GM12874 (cell line): ENCODE measurements at regions not wholly inside any gene's neighbourhood (a gene's known extent, or its start where the extent isn't known, plus 50 kb on each side); places are given as distances from the start of the nearest gene placed in this dataset.

Source experiments
- TF ChIP-seq, protein P1 (sequence below): IDR thresholded peaks from 2 replicates; pipeline ENCODE4 v1.5.1; 2011; ENCODE audit warnings: low read depth, mild to moderate bottlenecking, control low read depth, low read length, moderate library complexity; ENCODE audit not compliant: insufficient read depth

DNA sequence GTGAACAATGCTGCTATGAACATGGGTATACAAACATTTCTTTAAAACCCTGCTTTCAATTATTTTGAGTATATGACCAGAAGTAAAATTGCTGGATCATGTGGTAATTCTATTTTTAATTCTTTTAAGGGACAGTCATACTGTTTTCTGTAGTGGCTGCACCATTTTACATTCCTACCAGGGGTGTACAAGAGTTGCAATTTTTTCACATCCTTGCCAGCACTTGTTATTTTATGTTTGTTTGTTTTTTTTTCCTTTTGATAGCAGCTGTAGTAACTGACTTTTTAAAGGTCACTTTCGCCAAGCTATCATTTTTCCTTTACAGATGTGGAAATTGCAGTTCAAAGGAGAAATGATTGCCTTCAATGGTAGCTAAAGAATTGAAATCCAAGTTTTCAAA, 99.5 kb downstream of the GPR85 start:
- TF ChIP-seq, protein P1, sequence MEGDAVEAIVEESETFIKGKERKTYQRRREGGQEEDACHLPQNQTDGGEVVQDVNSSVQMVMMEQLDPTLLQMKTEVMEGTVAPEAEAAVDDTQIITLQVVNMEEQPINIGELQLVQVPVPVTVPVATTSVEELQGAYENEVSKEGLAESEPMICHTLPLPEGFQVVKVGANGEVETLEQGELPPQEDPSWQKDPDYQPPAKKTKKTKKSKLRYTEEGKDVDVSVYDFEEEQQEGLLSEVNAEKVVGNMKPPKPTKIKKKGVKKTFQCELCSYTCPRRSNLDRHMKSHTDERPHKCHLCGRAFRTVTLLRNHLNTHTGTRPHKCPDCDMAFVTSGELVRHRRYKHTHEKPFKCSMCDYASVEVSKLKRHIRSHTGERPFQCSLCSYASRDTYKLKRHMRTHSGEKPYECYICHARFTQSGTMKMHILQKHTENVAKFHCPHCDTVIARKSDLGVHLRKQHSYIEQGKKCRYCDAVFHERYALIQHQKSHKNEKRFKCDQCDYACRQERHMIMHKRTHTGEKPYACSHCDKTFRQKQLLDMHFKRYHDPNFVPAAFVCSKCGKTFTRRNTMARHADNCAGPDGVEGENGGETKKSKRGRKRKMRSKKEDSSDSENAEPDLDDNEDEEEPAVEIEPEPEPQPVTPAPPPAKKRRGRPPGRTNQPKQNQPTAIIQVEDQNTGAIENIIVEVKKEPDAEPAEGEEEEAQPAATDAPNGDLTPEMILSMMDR = no peak

DNA sequence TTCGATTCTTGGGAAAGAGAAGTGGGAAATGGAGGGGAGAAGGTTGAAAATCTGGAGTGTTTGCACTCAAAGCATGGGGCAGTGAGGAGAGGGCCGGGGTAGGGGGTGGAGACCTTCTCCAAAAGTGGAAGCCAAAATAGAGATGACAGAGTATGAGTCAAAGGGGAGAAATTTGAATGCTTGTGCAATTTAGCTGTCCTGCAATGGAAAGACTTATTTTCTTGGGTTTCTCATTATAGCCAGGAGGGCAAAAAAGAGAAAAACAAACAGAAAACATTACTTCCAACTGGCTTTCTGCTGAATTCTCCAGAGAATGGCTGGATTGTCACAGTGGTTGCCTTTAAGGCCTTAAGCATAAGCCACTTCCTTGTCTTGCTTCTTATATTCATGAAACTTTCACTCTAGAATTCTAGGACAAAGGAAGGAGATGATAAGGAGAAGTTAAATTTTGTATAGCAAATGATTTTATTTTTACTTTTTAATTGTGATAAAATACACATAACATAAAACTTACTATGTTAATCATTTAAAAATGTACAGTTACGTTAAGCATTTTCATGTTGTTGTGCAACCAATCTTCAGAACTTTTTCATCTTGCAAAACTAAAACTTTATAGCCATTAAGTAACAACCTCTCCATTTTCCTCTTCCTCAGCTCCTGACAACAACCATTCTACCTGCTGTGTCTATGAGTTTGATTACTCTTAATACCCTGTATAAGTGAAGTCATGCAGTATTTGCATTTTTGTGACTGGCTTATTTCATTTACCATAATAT, 100.2 kb downstream of the GPR85 start:
- TF ChIP-seq, protein P1 = no peak

DNA sequence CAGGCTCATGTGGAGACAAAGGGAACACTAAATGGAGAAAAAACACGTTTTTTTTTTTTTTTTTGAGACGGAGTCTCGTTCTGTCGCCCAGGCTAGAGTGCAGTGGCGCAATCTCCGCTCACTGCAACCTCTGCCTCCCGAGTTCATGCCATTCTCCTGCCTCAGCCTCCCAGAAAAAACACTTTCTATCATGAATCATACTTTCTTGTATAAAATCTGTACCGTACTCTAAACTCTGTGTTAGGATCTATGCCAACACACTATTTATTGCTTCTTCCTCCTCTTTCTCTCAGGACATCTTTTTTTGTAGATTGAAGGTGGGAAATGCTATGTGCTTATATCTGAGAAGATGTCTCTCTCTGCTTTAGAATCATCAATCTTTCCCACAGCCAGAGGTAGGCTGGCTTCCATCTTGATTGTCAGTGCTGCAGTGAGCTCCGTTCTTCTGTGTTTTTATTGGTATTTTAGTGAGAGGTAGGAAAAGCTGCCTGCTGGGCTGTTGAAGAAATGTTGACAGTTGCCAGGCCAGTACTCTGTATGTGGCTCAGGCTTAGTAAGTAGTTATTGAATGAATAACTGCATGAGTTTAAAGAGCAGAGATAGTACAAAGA, 101.1 kb downstream of the GPR85 start:
- TF ChIP-seq, protein P1 = no peak

DNA sequence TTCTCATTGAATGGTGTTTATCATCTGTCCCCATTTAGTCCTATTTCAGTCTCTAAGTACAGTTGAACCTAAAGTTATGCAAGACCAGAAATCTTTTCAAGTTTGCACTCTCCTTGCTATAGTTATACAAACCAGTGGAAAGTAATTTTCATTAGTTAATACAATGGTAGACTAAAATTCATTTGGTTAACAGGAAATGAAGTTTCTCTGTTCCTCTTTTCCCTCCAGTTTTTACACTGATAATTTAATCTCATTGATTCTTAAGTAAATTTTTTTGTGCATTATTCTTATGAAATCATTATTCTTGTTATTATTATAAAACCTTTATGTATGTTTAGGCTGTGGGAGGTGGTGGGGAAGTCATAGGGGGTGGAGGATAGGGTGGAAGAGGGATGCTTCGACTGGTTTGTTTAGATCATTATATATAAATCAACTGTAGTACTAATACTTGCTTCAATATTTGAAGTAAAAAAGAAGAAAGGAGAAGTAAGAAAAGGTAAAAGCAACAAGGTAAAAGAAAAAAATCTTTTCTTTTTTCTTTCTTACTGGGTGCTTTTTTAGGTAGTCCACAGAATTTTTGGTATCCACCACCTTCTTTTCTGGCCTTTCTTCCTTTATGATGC, 104.1 kb downstream of the GPR85 start:
- TF ChIP-seq, protein P1 = no peak

DNA sequence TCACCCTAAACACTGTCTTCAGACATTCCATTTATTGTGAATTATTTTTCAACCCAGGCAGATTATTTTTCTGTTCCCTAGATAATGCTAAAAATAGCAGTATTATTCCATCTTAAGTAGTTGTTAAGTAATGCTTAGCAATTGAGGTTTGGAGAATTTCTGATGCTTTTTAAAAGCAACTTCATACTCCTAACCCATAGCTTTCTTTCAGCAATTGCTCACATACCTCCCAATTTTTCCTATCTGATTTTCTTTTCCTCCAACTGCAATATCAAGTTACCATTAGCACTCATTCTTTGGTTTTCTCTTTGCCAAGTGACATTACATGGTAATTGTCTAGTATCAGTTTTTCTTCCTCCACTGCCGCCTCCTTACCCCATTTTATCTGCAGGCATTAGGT, 104.7 kb downstream of the GPR85 start:
- TF ChIP-seq, protein P1 = no peak

DNA sequence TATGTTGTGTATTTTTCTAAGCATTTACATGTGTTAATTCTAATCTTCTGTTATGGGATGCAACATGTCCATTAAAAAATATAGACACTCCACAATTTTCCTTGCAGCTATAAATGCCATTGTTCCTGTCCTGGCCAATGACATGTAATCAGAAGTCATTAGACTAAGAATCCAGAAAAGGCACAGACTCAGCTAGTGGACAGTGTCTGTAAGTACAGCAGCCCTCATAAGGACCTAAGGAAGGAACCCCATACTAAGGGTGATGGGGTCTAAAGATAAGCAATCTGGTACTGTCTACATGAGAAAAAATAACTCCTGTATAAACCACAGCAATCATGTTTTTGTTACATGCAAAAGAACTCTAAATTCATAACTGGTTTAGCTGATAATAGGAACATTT, 115.9 kb downstream of the GPR85 start:
- TF ChIP-seq, protein P1 = peak; percentile 22; the same call in 1 of the 2 replicates

DNA sequence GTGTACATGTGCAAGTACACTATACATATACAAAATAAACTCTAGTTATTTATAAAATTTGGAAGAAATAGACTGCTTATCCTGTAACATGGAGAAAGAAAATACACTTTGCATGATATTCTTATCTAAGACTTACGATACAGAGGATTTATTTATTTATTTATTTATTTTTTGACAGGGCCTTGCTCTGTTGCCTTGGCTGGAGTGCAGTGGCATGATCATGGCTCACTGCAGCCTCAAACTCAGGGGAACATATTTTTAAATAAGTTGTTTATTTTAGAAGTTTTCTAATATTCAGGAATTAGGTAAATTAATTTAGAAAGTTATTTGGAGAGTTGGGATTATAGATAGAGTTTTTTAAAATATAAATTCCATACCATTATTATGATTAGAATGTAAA, 116.7 kb downstream of the GPR85 start:
- TF ChIP-seq, protein P1 = no peak
